Lung (tissue), 11 donors: ENCODE measurements at regions not wholly inside any gene's neighbourhood (a gene's known extent, or its start where the extent isn't known, plus 50 kb on each side); places are given as distances from the start of the nearest gene placed in this dataset.

ENCODE experiments used
- ATAC-seq: fragments of 200-7000 bp; cut with Tn5 transposase; one replicate; pipeline ENCODE4 v1.9.1; 2020; ENCODE audit warnings: moderate number of reproducible peaks; ENCODE audit not compliant: insufficient read depth, low FRiP score
- DNase-seq, 3 donors: peaks; one replicate each; pipeline ENCODE4 v3.0.0-alpha.2; 2013 to 2017
- H3K27ac ChIP-seq, 2 donors: one replicate each; pipeline ENCODE4 v1.5.1; 2013; ENCODE audit warnings: mild to moderate bottlenecking in 2 of 2, moderate library complexity in 2 of 2, control low read depth in 1 of 2, inconsistent platforms in 1 of 2, low read depth in 1 of 2, low read length in 1 of 2
- H3K27me3 ChIP-seq, 3 donors: one replicate each; pipeline ENCODE4 v1.5.1; 2013; ENCODE audit warnings: low read length in 2 of 3; ENCODE audit not compliant: control insufficient read depth in 3 of 3, insufficient read depth in 3 of 3
- H3K36me3 ChIP-seq, 4 donors: one replicate each; pipeline ENCODE4 v1.5.1; 2013; ENCODE audit warnings: low read length in 4 of 4, mild to moderate bottlenecking in 1 of 4, moderate library complexity in 1 of 4; ENCODE audit not compliant: control insufficient read depth in 4 of 4, insufficient read depth in 4 of 4
- H3K4me1 ChIP-seq, 5 donors: one replicate each; pipeline ENCODE4 v1.5.1; 2013; ENCODE audit warnings: low read length in 5 of 5, mild to moderate bottlenecking in 2 of 5, moderate library complexity in 1 of 5; ENCODE audit not compliant: control insufficient read depth in 5 of 5, insufficient read depth in 5 of 5
- H3K4me3 ChIP-seq: one replicate; pipeline ENCODE4 v1.5.1; 2013; ENCODE audit warnings: mild to moderate bottlenecking, control low read depth, moderate library complexity
- H3K9ac ChIP-seq, 2 donors: one replicate each; pipeline ENCODE4 v1.5.1; 2013; ENCODE audit warnings: low read length in 2 of 2, control low read depth in 1 of 2; ENCODE audit not compliant: insufficient read depth in 1 of 2
- H3K9me3 ChIP-seq, 4 donors: one replicate each; pipeline ENCODE4 v1.5.1; 2013; ENCODE audit warnings: low read length in 3 of 4, mild to moderate bottlenecking in 1 of 4, moderate library complexity in 1 of 4; ENCODE audit not compliant: control insufficient read depth in 4 of 4, insufficient read depth in 3 of 4
- CTCF ChIP-seq: IDR thresholded peaks from 2 replicates; pipeline ENCODE4 v1.5.1; 2012; ENCODE audit warnings: mild to moderate bottlenecking; ENCODE audit errors: control extremely low read depth, extremely low read depth
- WGBS, 2 donors: extraction: QIAGEN DNeasy Blood & Tissue Kit; methylation state at CpG; one replicate each; pipeline ENCODE4 v1.1.7; 2013; 5-methylcytosine and 5-hydroxymethylcytosine counted together
- donor health status: control.
- donor health status: control.
- donor health status: Bipolar disorder and iron deficiency.
- donor health status: healthy.
- donor health status: DM: yes; HTN: yes; CAD: no.

GRCh38 chr12:112559784-112560183 lies 141.0 kb downstream of the PTPN11 start:
- Histone ChIP-seq H3K36me3 (no peaks in the 10 kb centered on the region), H3K9ac (no peak overlapping the region), H3K4me3 (no peak overlapping the region), H3K27me3 (peaks cover 0 to 2% (median 0%) of the 10 kb centered on the region in 3 donors), H3K4me1 (no peaks in the 10 kb centered on the region), H3K9me3 (peaks cover 0 to 2% (median 0%) of the 10 kb centered on the region in 4 donors), H3K27ac (no peak overlapping the region)
- ATAC-seq (no peak), DNase-seq (no peak)
- 83 to 86% methylated on average over 2 of the region's 2 CpGs for WGBS, 2 donors
- TF ChIP-seq CTCF: no peak

GRCh38 chr12:112564160-112564784 lies 145.5 kb downstream of the PTPN11 start:
- 75 to 80% methylated on average over 11 of the region's 11 CpGs for WGBS, 2 donors
- TF ChIP-seq CTCF: no peak
- no peaks in the 10 kb centered on the region for H3K27me3 ChIP-seq
- ATAC-seq (no peak), DNase-seq (no peak)
- no peak overlapping the region for H3K9ac ChIP-seq
- no peaks in the 10 kb centered on the region for H3K4me1 ChIP-seq
- no peak overlapping the region for H3K4me3 ChIP-seq
- H3K9me3 ChIP-seq: no peaks in the 10 kb centered on the region
- H3K27ac ChIP-seq: no peak overlapping the region
- H3K36me3 ChIP-seq: no peaks in the 10 kb centered on the region

GRCh38 chr12:112568641-112569040 lies 149.9 kb downstream of the PTPN11 start:
- DNase-seq (no peak), ATAC-seq (no peak)
- no peak for TF ChIP-seq CTCF
- Histone ChIP-seq H3K9ac (no peak overlapping the region), H3K27me3 (peaks cover 0 to 6% (median 0%) of the 10 kb centered on the region in 3 donors), H3K27ac (no peak overlapping the region), H3K36me3 (no peaks in the 10 kb centered on the region), H3K4me1 (no peaks in the 10 kb centered on the region), H3K4me3 (no peak overlapping the region), H3K9me3 (no peaks in the 10 kb centered on the region)
- 87 to 91% methylated on average over 2 of the region's 2 CpGs for whole genome bisulfite sequencing, 2 donors

GRCh38 chr12:112570096-112570495 lies 151.3 kb downstream of the PTPN11 start:
- DNase-seq (no peak), ATAC-seq (no peak)
- Histone ChIP-seq H3K4me3 (no peak overlapping the region), H3K36me3 (no peaks in the 10 kb centered on the region), H3K4me1 (peaks cover 0 to 3% (median 0%) of the 10 kb centered on the region in 5 donors), H3K9me3 (peaks cover 0 to 2% (median 0%) of the 10 kb centered on the region in 4 donors), H3K27me3 (peaks cover 4 to 9% (median 7%) of the 10 kb centered on the region in 3 donors), H3K9ac (no peak overlapping the region), H3K27ac (no peak overlapping the region)
- TF ChIP-seq CTCF: no peak
- 68 to 70% methylated on average over 7 of the region's 7 CpGs for WGBS, 2 donors
